Gastrocnemius medialis (tissue), 4 donors: ENCODE measurements at regions not wholly inside any gene's neighbourhood (a gene's known extent, or its start where the extent isn't known, plus 50 kb on each side); places are given as distances from the start of the nearest gene placed in this dataset.

Experiments
- ATAC-seq, 2 donors: fragments of 150-250 bp; one replicate each; pipeline ENCODE4 v1.9.1; 2016
- DNase-seq, 2 donors: peaks; one replicate each; pipeline ENCODE4 v3.0.0-alpha.2; 2019
- H3K27ac ChIP-seq, 4 donors: fragments of 200-600 bp; sonication (generic); 1 replicate in 1 of 4; 2 replicates in 3 of 4; pipeline ENCODE4 v1.5.1; 2016 to 2018; ENCODE audit warnings: mild to moderate bottlenecking in 2 of 4, moderate library complexity in 1 of 4
- H3K27me3 ChIP-seq, 3 donors: fragments of 200-600 bp; sonication (generic) in 2 of 3; 1 replicate in 1 of 3; 2 replicates in 2 of 3; pipeline versions ENCODE4 v1.5.1 to v1.6.0; 2016 to 2019; ENCODE audit warnings: mild to moderate bottlenecking in 1 of 3, moderate library complexity in 1 of 3
- H3K36me3 ChIP-seq, 2 donors: fragments of 200-600 bp; sonication (generic) in 1 of 2; one replicate each; pipeline ENCODE4 v1.5.1; 2017 to 2018
- H3K4me1 ChIP-seq, 2 donors: fragments of 200-600 bp; sonication (generic) in 1 of 2; one replicate each; pipeline ENCODE4 v1.5.1; 2016 to 2017; ENCODE audit warnings: mild to moderate bottlenecking in 2 of 2
- H3K4me3 ChIP-seq, 4 donors: fragments of 200-600 bp; sonication (generic) in 3 of 4; 1 replicate in 1 of 4; 2 replicates in 3 of 4; pipeline ENCODE4 v1.5.1; 2016 to 2019; ENCODE audit warnings: mild to moderate bottlenecking in 2 of 4
- H3K9me3 ChIP-seq, 3 donors: fragments of 200-600 bp; sonication (generic) in 2 of 3; 1 replicate in 1 of 3; 2 replicates in 2 of 3; pipeline ENCODE4 v1.5.1; 2016 to 2019
- POLR2A ChIP-seq, 2 donors: fragments of 450-650 bp; IDR thresholded peaks; one replicate each; pipeline ENCODE4 v1.6.1; 2017; ENCODE audit warnings: antibody characterized with exemption in 2 of 2, mild to moderate bottlenecking in 2 of 2, moderate library complexity in 2 of 2
- in situ Hi-C, 4 donors: fragments of 200-750 bp; cut with MboI; loops; one replicate each; pipeline versions ENCODE4 v1.15.0 to v1.8.0; 2017; ENCODE audit warnings: low sequenced_read_pairs in 4 of 4
- intact Hi-C: fragments of 100-400 bp; cut with DNase I; formaldehyde crosslinking; loops from one replicate; pipeline ENCODE4 v1.15.1; 2023; ENCODE audit warnings: low total_unique reads
- TF ChIP-seq, protein P1 (sequence below), 5 experiments: fragments of 450-650 bp in 3 of 5; fragments of 200-600 bp in 2 of 5; sonication (generic) in 2 of 5; IDR thresholded peaks in 4 of 5; conservative IDR thresholded peaks in 1 of 5; 1 replicate in 4 of 5; 2 replicates in 1 of 5; pipeline ENCODE4 v1.5.1; 2016 to 2019; ENCODE audit warnings: antibody characterized with exemption in 5 of 5, mild to moderate bottlenecking in 3 of 5, moderate library complexity in 3 of 5

- no peak overlapping the region for H3K4me3 ChIP-seq
- H3K27ac ChIP-seq, result no peak overlapping the region
- intact Hi-C loops (no loop called here), in situ Hi-C loops (no loop called here)
- no peaks in the 10 kb centered on the region for H3K36me3 ChIP-seq
- no peaks in the 10 kb centered on the region for H3K4me1 ChIP-seq
- H3K27me3 ChIP-seq, result no peaks in the 10 kb centered on the region
- DNase-seq (no peak), ATAC-seq (no peak)
- H3K9me3 ChIP-seq, result no peaks in the 10 kb centered on the region
- TF ChIP-seq POLR2A (IDR thresholded peaks at IDR 0.05), result no peak
- TF ChIP-seq, protein P1, sequence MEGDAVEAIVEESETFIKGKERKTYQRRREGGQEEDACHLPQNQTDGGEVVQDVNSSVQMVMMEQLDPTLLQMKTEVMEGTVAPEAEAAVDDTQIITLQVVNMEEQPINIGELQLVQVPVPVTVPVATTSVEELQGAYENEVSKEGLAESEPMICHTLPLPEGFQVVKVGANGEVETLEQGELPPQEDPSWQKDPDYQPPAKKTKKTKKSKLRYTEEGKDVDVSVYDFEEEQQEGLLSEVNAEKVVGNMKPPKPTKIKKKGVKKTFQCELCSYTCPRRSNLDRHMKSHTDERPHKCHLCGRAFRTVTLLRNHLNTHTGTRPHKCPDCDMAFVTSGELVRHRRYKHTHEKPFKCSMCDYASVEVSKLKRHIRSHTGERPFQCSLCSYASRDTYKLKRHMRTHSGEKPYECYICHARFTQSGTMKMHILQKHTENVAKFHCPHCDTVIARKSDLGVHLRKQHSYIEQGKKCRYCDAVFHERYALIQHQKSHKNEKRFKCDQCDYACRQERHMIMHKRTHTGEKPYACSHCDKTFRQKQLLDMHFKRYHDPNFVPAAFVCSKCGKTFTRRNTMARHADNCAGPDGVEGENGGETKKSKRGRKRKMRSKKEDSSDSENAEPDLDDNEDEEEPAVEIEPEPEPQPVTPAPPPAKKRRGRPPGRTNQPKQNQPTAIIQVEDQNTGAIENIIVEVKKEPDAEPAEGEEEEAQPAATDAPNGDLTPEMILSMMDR (IDR thresholded peaks at IDR 0.05 in 4 of 5, conservative IDR thresholded peaks at IDR 0.05 in 1 of 5), result no peak
Observed at GRCh38 chr9:108024604-108025003, 535.0 kb upstream of the KLF4 start.

DNA sequence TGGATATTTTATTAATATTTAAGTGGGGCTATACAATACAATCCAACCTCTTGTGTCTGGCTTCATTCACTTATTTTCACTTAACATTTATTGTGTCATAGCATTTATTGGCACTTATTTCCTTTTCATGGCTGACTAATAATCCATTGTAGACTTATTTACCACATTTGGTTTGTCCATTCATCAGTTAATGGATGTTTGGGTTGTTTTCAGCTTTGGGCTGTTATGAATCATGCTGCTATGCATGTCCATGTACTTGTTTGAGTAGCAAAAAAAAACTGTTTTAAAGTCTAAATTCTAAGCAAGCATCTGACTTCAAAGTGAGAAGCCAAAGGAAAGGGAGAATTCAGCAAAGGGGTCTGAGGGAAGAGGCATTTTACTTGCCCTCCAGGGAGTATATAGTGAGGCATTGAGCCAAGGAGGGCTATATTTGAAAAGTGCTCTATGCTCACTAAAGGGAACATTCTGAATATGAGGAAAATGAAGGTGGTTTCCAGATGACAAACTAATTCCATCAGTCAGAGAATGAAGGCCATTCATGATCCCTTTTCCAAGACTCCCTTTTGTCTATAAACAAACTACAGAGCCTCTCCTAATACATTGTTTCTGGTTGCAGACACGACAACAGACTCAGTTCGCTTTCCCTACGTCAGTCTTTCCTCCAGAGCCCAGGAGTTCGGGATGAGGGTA, 532.8 kb upstream of the KLF4 start:
- intact Hi-C loops, result no loop called here
- no peaks in the 10 kb centered on the region for H3K36me3 ChIP-seq
- no peak for ATAC-seq
- H3K9me3 ChIP-seq, result no peaks in the 10 kb centered on the region
- no peak overlapping the region for H3K4me3 ChIP-seq
- H3K4me1 ChIP-seq, result no peaks in the 10 kb centered on the region
- no peaks in the 10 kb centered on the region for H3K27me3 ChIP-seq
- TF ChIP-seq POLR2A (IDR thresholded peaks at IDR 0.05), result no peak
- TF ChIP-seq, protein P1 (IDR thresholded peaks at IDR 0.05 in 4 of 5, conservative IDR thresholded peaks at IDR 0.05 in 1 of 5), result no peak
- H3K27ac ChIP-seq, result no peak overlapping the region
- in situ Hi-C loops, result no loop called here
- DNase-seq, result no peak

- Histone ChIP-seq H3K36me3 (no peaks in the 10 kb centered on the region), H3K4me1 (no peaks in the 10 kb centered on the region), H3K4me3 (no peak overlapping the region), H3K27ac (no peak overlapping the region), H3K27me3 (no peaks in the 10 kb centered on the region), H3K9me3 (no peaks in the 10 kb centered on the region)
- in situ Hi-C loops, result no loop called here
- no peak for ATAC-seq
- no peak for DNase-seq
- TF ChIP-seq, protein P1 (IDR thresholded peaks at IDR 0.05 in 4 of 5, conservative IDR thresholded peaks at IDR 0.05 in 1 of 5), result no peak
- TF ChIP-seq POLR2A (IDR thresholded peaks at IDR 0.05), result no peak
- intact Hi-C loops, result no loop called here
Observed at GRCh38 chr9:108021096-108021710, 531.6 kb upstream of the KLF4 start.

DNA sequence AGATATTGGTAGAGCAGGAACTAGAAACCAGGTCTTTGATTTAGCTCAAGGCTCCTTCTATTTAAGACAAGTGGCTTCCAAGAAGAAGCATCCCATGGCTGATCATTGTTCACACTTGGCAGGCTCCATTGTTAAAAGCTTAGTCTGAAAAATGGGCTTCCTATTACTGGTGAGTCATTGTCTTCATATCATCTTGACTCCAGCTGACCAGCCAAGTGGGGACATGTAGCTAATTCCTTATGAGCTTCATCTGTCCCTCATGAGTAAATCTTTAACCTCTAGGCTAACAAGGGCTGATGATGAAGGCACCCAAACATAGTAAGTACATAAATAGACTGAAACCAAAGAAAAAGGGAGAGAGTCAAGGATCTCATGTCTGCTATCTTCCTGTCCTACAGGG, 530.3 kb upstream of the KLF4 start:
- H3K4me1 ChIP-seq, result no peaks in the 10 kb centered on the region
- no peak overlapping the region for H3K4me3 ChIP-seq
- intact Hi-C loops, result no loop called here
- no peak for DNase-seq
- H3K36me3 ChIP-seq, result no peaks in the 10 kb centered on the region
- TF ChIP-seq, protein P1 (IDR thresholded peaks at IDR 0.05 in 4 of 5, conservative IDR thresholded peaks at IDR 0.05 in 1 of 5), result no peak
- no peak for TF ChIP-seq POLR2A (IDR thresholded peaks at IDR 0.05)
- in situ Hi-C loops, result no loop called here
- no peak overlapping the region for H3K27ac ChIP-seq
- H3K9me3 ChIP-seq, result no peaks in the 10 kb centered on the region
- ATAC-seq, result no peak
- no peaks in the 10 kb centered on the region for H3K27me3 ChIP-seq
